Fibroblast of villous mesenchyme (primary cell): ENCODE measurements at regions not wholly inside any gene's neighbourhood (a gene's known extent, or its start where the extent isn't known, plus 50 kb on each side); places are given as distances from the start of the nearest gene placed in this dataset.
A peak's percentile ranks its signal among the peaks of the same experiment; 100 is the strongest.

Experiments used
- DNase-seq: peaks from one replicate; pipeline ENCODE4 v3.0.0-alpha.2; 2010; ENCODE audit warnings: low read depth
- H3K4me3 ChIP-seq: 2 replicates; pipeline ENCODE4 v1.5.1; 2011; ENCODE audit warnings: low read depth, mild to moderate bottlenecking, low read length
- CTCF ChIP-seq: IDR thresholded peaks from 2 replicates; pipeline ENCODE4 v1.5.1; 2012; ENCODE audit warnings: low read depth, mild to moderate bottlenecking, low read length; ENCODE audit not compliant: insufficient read depth

- H3K4me3 ChIP-seq, result no peak overlapping the region
- TF ChIP-seq CTCF, result no peak
- no peak for DNase-seq
Measured at GRCh38 chr12:116403546-116403945, 126.1 kb upstream of the MED13L start.

GRCh38 chr12:116404247-116404646, 126.8 kb upstream of the MED13L start:
- no peak overlapping the region for H3K4me3 ChIP-seq
- TF ChIP-seq CTCF, result no peak
- no peak for DNase-seq

GRCh38 chr12:116404913-116405611, 127.6 kb upstream of the MED13L start:
- DNase-seq, result no peak
- H3K4me3 ChIP-seq, result no peak overlapping the region
- no peak for TF ChIP-seq CTCF

GRCh38 chr12:116406529-116406928, 129.0 kb upstream of the MED13L start:
- no peak overlapping the region for H3K4me3 ChIP-seq
- no peak for TF ChIP-seq CTCF
- peak; percentile 96 for DNase-seq

GRCh38 chr12:116408489-116409250, 131.2 kb upstream of the MED13L start:
- no peak for TF ChIP-seq CTCF
- H3K4me3 ChIP-seq, result no peak overlapping the region
- no peak for DNase-seq

GRCh38 chr12:116411977-116412376, 134.5 kb upstream of the MED13L start:
- no peak overlapping the region for H3K4me3 ChIP-seq
- no peak for TF ChIP-seq CTCF
- DNase-seq, result no peak
